Kidney (tissue), 13 donors: ENCODE measurements at regions not wholly inside any gene's neighbourhood (a gene's known extent, or its start where the extent isn't known, plus 50 kb on each side); places are given as distances from the start of the nearest gene placed in this dataset.
A peak's percentile ranks its signal among the peaks of the same experiment; 100 is the strongest.

Experiments
- DNase-seq, 5 donors: peaks; one replicate each; pipeline ENCODE4 v3.0.0-alpha.2; 2013 to 2020
- FAIRE-seq: peaks from 2 replicates; lab custom pipeline; 2012; peaks lifted over from hg19 to GRCh38; lab: Jason Lieb, UNC
- H3K27ac ChIP-seq, 2 donors: one replicate each; pipeline ENCODE4 v1.7.0; 2013; ENCODE audit warnings: low read depth in 2 of 2, low read length in 2 of 2, inconsistent platforms in 1 of 2
- H3K27me3 ChIP-seq: one replicate; pipeline ENCODE4 v1.7.1; 2013; ENCODE audit warnings: low read length, inconsistent platforms; ENCODE audit not compliant: control insufficient read depth, insufficient read depth
- H3K36me3 ChIP-seq, 3 donors: one replicate each; pipeline versions ENCODE4 v1.7.0 to v1.7.1; 2013; ENCODE audit warnings: low read length in 3 of 3, control low read depth in 1 of 3, inconsistent platforms in 1 of 3; ENCODE audit not compliant: insufficient read depth in 3 of 3, control insufficient read depth in 2 of 3
- H3K4me1 ChIP-seq, 3 donors: one replicate each; pipeline versions ENCODE4 v1.7.0 to v1.7.1; 2013; ENCODE audit warnings: low read length in 3 of 3, inconsistent platforms in 1 of 3, low read depth in 1 of 3; ENCODE audit not compliant: control insufficient read depth in 2 of 3, insufficient read depth in 2 of 3
- H3K4me3 ChIP-seq, 3 donors: one replicate each; pipeline versions ENCODE4 v1.7.0 to v1.8.1; 2013; ENCODE audit warnings: low read length in 3 of 3, control low read depth in 1 of 3, inconsistent platforms in 1 of 3
- H3K9ac ChIP-seq, 3 donors: one replicate each; pipeline versions ENCODE4 v1.7.0 to v1.7.1; 2013; ENCODE audit warnings: low read length in 3 of 3, control low read depth in 1 of 3, inconsistent platforms in 1 of 3
- H3K9me3 ChIP-seq, 3 donors: one replicate each; pipeline versions ENCODE4 v1.7.0 to v1.7.1; 2013; ENCODE audit warnings: low read length in 3 of 3, control low read depth in 1 of 3, inconsistent platforms in 1 of 3; ENCODE audit not compliant: control insufficient read depth in 2 of 3, insufficient read depth in 1 of 3
- intact Hi-C: fragments of 100-400 bp; cut with DNase I; formaldehyde crosslinking; loops from one replicate; pipeline ENCODE4 v1.11.1; 2022
- TF ChIP-seq, protein P1 (sequence below): IDR thresholded peaks from 3 replicates; pipeline ENCODE4 v1.5.1; 2012; ENCODE audit warnings: mild to moderate bottlenecking, moderate library complexity, borderline replicate concordance; ENCODE audit not compliant: insufficient read depth; ENCODE audit errors: extremely low read depth
- donor health status: control.
- donor health status: control.
- donor health status: control.
- donor health status: control.
- donor health status: control.
- donor health status: DM: yes; HTN: yes; CAD: no.
- donor health status: Normal renal cell carcinoma (clear cell type).

DNA sequence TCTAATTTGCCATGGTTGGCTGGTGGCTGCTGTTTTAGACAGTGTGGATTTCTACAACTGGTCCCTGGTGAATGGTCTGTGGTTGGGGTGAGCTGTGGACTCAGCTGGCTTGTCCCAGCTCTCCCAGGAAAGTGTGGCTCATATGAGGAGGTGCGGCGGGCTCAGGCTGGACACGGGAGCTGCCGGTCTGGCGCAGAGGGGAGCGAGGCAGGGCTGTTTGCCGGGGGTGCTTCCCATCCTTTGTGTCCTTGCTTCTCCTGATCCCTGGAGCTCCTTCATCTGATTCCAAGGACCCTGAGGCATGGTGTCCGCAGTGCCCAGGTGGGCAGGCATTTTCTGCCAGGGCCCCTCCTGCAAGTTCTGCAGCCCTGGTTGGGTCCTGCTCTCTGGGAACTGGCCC, 104.9 kb downstream of the TEX29 start:
- H3K27me3 ChIP-seq, result no peaks in the 10 kb centered on the region
- H3K36me3 ChIP-seq, result no peaks in the 10 kb centered on the region
- H3K4me3 ChIP-seq, result no peak overlapping the region
- H3K27ac ChIP-seq, result no peak overlapping the region
- no peak overlapping the region for H3K9ac ChIP-seq
- no peak for FAIRE-seq
- H3K9me3 ChIP-seq, result no peaks in the 10 kb centered on the region
- H3K4me1 ChIP-seq, result no peaks in the 10 kb centered on the region
- DNase-seq, result peak in 1 of 5 donors; percentile 24
- intact Hi-C loops, result no loop called here
- TF ChIP-seq, protein P1, sequence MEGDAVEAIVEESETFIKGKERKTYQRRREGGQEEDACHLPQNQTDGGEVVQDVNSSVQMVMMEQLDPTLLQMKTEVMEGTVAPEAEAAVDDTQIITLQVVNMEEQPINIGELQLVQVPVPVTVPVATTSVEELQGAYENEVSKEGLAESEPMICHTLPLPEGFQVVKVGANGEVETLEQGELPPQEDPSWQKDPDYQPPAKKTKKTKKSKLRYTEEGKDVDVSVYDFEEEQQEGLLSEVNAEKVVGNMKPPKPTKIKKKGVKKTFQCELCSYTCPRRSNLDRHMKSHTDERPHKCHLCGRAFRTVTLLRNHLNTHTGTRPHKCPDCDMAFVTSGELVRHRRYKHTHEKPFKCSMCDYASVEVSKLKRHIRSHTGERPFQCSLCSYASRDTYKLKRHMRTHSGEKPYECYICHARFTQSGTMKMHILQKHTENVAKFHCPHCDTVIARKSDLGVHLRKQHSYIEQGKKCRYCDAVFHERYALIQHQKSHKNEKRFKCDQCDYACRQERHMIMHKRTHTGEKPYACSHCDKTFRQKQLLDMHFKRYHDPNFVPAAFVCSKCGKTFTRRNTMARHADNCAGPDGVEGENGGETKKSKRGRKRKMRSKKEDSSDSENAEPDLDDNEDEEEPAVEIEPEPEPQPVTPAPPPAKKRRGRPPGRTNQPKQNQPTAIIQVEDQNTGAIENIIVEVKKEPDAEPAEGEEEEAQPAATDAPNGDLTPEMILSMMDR, result no peak

DNA sequence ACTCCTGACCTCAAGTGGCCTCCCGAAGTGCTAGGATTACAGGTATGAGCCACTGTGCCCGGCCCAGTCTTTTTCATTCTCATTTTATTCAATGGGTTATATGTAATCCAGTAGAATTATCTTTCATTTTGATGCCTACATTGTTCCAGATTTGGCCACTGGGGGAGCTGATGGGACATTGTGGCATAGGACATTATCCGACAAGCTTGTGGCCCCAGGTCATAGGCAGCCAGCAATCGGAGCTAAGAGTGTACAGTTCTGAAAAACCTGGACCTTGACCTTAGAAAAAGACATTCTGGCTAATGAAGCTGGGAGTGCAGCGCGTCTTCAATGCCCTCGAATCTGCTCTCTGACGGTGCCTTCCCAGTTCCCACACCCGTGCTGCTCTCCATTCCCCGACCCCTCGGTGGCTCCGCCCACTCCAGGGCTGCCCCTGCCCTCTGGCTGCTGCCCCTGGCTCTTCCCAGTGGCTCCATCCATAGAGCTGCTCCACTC, 108.7 kb downstream of the TEX29 start:
- intact Hi-C loops, result no loop called here
- DNase-seq, result peak in 3 of 5 donors; percentile 47 to 76 (median 51)
- Histone ChIP-seq H3K9me3 (no peaks in the 10 kb centered on the region), H3K27me3 (no peaks in the 10 kb centered on the region), H3K36me3 (no peaks in the 10 kb centered on the region), H3K27ac (no peak overlapping the region), H3K4me1 (no peaks in the 10 kb centered on the region), H3K9ac (no peak overlapping the region), H3K4me3 (no peak overlapping the region)
- TF ChIP-seq, protein P1, result peak; percentile 43
- FAIRE-seq, result no peak

DNA sequence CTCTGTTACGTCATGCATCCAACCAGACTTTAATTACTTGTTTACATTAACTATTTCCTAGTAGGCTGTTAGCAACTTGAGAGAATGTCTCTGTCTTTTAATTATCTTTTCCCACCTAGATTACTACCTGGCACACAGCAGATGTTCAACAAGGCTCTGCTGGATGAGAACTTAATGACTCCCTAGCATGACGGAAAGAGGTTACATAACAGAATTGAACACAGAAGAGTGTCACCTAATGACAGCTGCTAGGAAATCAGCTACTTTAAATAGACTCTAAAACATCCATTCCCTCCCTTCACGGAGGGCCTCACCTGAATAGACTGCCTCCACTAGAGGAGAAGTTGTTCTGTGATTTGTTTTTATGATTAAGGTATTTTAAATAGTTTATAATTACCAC, 110.8 kb downstream of the TEX29 start:
- intact Hi-C loops, result no loop called here
- TF ChIP-seq, protein P1, result no peak
- H3K36me3 ChIP-seq, result no peaks in the 10 kb centered on the region
- no peaks in the 10 kb centered on the region for H3K9me3 ChIP-seq
- H3K27ac ChIP-seq, result no peak overlapping the region
- H3K9ac ChIP-seq, result no peak overlapping the region
- no peak for DNase-seq
- H3K27me3 ChIP-seq, result no peaks in the 10 kb centered on the region
- no peaks in the 10 kb centered on the region for H3K4me1 ChIP-seq
- H3K4me3 ChIP-seq, result no peak overlapping the region
- FAIRE-seq, result no peak

DNA sequence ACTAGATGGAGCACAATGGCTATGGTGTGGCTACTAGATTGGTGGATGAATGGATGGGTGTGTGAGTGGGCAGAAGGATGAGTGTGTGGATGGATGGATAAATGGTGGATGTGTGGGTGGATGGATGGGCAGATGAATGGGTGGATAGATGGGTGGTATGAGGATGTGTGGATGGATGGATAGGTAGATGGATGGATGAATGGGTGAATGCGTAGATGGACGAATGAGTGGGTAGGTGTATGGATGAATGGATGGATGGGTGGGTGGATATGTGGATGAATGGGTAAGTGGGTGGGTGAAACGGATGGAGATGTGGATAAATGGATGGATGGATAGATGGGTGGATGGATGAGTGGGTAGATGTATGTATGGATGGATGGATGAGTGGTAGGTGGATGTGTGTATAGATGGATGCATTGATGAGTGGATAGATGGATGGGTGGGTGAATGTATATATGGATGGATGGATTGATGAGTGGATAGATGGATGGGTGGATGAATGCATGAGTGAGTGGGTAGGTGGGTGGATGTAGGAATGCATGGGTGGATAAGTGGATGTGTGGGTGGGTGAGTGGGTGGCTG, 114.2 kb downstream of the TEX29 start:
- Histone ChIP-seq H3K4me3 (no peak overlapping the region), H3K9ac (no peak overlapping the region), H3K9me3 (no peaks in the 10 kb centered on the region), H3K27ac (no peak overlapping the region), H3K4me1 (no peaks in the 10 kb centered on the region), H3K27me3 (no peaks in the 10 kb centered on the region), H3K36me3 (no peaks in the 10 kb centered on the region)
- intact Hi-C loops, result no loop called here
- DNase-seq, result no peak
- FAIRE-seq, result no peak
- TF ChIP-seq, protein P1, result no peak
